ENCODE measurements at regions not wholly inside any gene's neighbourhood (a gene's known extent, or its start where the extent isn't known, plus 50 kb on each side); places are given as distances from the start of the nearest gene placed in this dataset.
A peak's percentile ranks its signal among the peaks of the same experiment; 100 is the strongest.

GRCh38 chr6:44642870-44643522 is 255.5 kb downstream of the CDC5L start:
- DNase-seq = peak; percentile 78 to 83

GRCh38 chr6:44645276-44645675 is 257.8 kb downstream of the CDC5L start:
- no peak for DNase-seq

- no peak for DNase-seq
These were observed 258.8 kb downstream of the CDC5L start for GRCh38 chr6:44646355-44646754.

- DNase-seq = no peak
These were observed 262.0 kb downstream of the CDC5L start for GRCh38 chr6:44649365-44650025.

GRCh38 chr6:44650495-44650894 is 263.0 kb downstream of the CDC5L start:
- DNase-seq = no peak

- no peak for DNase-seq
These were observed 263.4 kb downstream of the CDC5L start for GRCh38 chr6:44650947-44651346.

- no peak for DNase-seq
These were observed 264.1 kb downstream of the CDC5L start for GRCh38 chr6:44651604-44652003.

GRCh38 chr6:44652547-44652946 is 265.0 kb downstream of the CDC5L start:
- no peak for DNase-seq

- DNase-seq = no peak
These were observed 265.6 kb downstream of the CDC5L start for GRCh38 chr6:44653091-44653490.

- no peak for DNase-seq
These were observed 266.3 kb downstream of the CDC5L start for GRCh38 chr6:44653761-44654218.

GRCh38 chr6:44655412-44656342 is 268.2 kb downstream of the CDC5L start:
- DNase-seq = peak; percentile 88 to 89

- DNase-seq = no peak
These were observed 269.2 kb downstream of the CDC5L start for GRCh38 chr6:44656691-44657090.

GRCh38 chr6:44657206-44657819 is 269.8 kb downstream of the CDC5L start:
- no peak for DNase-seq

- DNase-seq = no peak
These were observed 271.1 kb downstream of the CDC5L start for GRCh38 chr6:44658571-44658970.

GRCh38 chr6:44659726-44660125 is 272.2 kb downstream of the CDC5L start:
- DNase-seq = no peak

- DNase-seq = no peak
These were observed 273.2 kb downstream of the CDC5L start for GRCh38 chr6:44660561-44661220.

- DNase-seq = no peak
These were observed 273.9 kb downstream of the CDC5L start for GRCh38 chr6:44661221-44662008.

GRCh38 chr6:44662461-44663121 is 275.1 kb downstream of the CDC5L start:
- no peak for DNase-seq

- DNase-seq = no peak
These were observed 276.5 kb downstream of the CDC5L start for GRCh38 chr6:44663860-44664634.

- no peak for DNase-seq
These were observed 277.2 kb downstream of the CDC5L start for GRCh38 chr6:44664716-44665115.

Data from activated T-cell treated with anti-CD3 and anti-CD28 coated beads, Interleukin-2, amount 50 U/mL, for 48 hours (primary cell).